ENCODE measurements at regions not wholly inside any gene's neighbourhood (a gene's known extent, or its start where the extent isn't known, plus 50 kb on each side); places are given as distances from the start of the nearest gene placed in this dataset.

GRCh38 chr13:22642088-22642487 lies 538.7 kb upstream of the SGCG start:
- no peak for TF ChIP-seq CTCF (IDR thresholded peaks at IDR 0.05)
- TF ChIP-seq POLR2A (IDR thresholded peaks at IDR 0.05), result no peak

Measured in lower leg skin (tissue), 3 donors.